Mesothelial cell of epicardium (in vitro differentiated cells): ENCODE measurements at regions not wholly inside any gene's neighbourhood (a gene's known extent, or its start where the extent isn't known, plus 50 kb on each side); places are given as distances from the start of the nearest gene placed in this dataset.
A peak's percentile ranks its signal among the peaks of the same experiment; 100 is the strongest.

Experiments used
- DNase-seq, 2 experiments: peaks; one replicate each; pipeline ENCODE4 v3.0.0; 2021; ENCODE audit warnings: low spot score in 2 of 2; ENCODE audit not compliant: unreplicated experiment in 2 of 2
- H3K27ac Mint-ChIP-seq: 2 replicates; pipeline ENCODE4 v1.8.0; 2021; ENCODE audit warnings: mixed read lengths
- H3K27me3 Mint-ChIP-seq: 2 replicates; pipeline ENCODE4 v1.8.0; 2021; ENCODE audit warnings: low read depth, mixed read lengths
- H3K36me3 Mint-ChIP-seq: 2 replicates; pipeline ENCODE4 v1.8.0; 2021; ENCODE audit warnings: mixed read lengths
- H3K4me1 Mint-ChIP-seq: 2 replicates; pipeline ENCODE4 v1.8.0; 2021; ENCODE audit warnings: mixed read lengths
- H3K4me3 Mint-ChIP-seq: 2 replicates; pipeline ENCODE4 v1.8.0; 2021; ENCODE audit warnings: mild to moderate bottlenecking, moderate library complexity, mixed read lengths
- H3K9me3 Mint-ChIP-seq: 2 replicates; pipeline ENCODE4 v1.8.0; 2021; ENCODE audit warnings: mixed read lengths
- TF ChIP-seq, protein P1 (sequence below): fragments of 200-600 bp; sonication (generic); IDR thresholded peaks from one replicate; pipeline ENCODE4 v1.5.0; 2021; ENCODE audit warnings: antibody characterized with exemption; ENCODE audit not compliant: unreplicated experiment

DNA sequence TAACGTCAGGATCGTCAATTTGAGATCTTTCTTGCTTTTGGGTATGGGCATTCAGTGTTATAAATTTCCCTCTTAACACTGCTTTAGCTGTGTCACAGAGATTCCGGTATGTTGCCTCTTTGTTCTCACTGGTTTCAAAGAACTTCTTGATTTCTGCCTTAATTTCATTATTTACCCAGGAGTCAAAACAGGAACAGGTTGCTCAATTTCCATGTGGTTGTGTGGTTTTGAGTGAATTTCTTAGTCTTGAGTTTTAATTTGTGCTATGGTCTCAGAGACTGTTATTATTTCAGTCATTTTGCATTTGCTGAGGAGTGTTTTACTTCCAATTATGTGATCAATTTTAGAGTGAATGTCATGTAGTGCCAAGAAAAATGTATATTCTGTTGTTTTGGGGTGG, 153.1 kb downstream of the PCDH17 start:
- H3K27ac Mint-ChIP-seq: no peak overlapping the region
- H3K36me3 Mint-ChIP-seq: no peaks in the 10 kb centered on the region
- H3K4me3 Mint-ChIP-seq: no peak overlapping the region
- TF ChIP-seq, protein P1, sequence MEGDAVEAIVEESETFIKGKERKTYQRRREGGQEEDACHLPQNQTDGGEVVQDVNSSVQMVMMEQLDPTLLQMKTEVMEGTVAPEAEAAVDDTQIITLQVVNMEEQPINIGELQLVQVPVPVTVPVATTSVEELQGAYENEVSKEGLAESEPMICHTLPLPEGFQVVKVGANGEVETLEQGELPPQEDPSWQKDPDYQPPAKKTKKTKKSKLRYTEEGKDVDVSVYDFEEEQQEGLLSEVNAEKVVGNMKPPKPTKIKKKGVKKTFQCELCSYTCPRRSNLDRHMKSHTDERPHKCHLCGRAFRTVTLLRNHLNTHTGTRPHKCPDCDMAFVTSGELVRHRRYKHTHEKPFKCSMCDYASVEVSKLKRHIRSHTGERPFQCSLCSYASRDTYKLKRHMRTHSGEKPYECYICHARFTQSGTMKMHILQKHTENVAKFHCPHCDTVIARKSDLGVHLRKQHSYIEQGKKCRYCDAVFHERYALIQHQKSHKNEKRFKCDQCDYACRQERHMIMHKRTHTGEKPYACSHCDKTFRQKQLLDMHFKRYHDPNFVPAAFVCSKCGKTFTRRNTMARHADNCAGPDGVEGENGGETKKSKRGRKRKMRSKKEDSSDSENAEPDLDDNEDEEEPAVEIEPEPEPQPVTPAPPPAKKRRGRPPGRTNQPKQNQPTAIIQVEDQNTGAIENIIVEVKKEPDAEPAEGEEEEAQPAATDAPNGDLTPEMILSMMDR: no peak
- DNase-seq: no peak
- no peaks in the 10 kb centered on the region for H3K27me3 Mint-ChIP-seq
- H3K4me1 Mint-ChIP-seq: no peaks in the 10 kb centered on the region
- H3K9me3 Mint-ChIP-seq: peaks cover 17% of the 10 kb centered on the region

DNA sequence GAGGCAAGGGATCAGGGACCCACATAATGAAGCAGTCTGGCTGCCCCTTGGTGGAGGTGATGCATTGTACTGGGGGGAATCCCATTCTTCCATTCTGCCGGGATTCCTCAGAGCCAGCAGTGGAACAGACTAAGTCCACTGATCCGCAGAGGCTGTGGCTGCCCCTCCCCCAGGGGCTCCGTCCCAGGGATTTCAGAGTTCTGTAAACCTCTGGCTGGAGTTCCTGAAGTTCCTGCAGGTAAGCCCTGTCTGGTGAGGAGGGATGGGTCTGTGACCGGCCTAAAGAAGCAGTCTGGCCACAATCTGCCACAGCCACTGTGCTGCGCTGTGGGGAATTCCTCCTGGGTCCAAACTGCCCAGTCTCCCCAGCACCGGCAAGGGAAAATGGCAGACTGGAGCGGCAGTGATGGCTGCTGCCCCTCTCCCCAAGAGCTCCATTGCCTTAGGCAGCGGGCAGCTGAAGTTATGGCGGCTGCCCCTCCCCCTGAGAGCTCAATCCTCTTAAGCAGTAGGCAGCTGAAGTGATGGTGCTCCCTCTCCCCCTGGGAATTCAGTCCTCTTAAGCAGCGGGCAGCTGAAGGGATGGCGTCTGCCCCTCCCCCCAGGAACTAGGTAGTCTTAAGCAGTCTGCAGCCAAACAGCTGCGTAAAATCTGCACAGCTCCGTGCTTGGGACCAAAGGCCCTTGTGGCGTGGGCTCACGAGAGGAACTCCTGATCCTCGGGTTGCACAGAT, 155.7 kb downstream of the PCDH17 start:
- Mint-ChIP-seq H3K4me3 (no peak overlapping the region), H3K9me3 (peaks cover 17% of the 10 kb centered on the region), H3K4me1 (no peaks in the 10 kb centered on the region), H3K36me3 (no peaks in the 10 kb centered on the region), H3K27ac (no peak overlapping the region), H3K27me3 (no peaks in the 10 kb centered on the region)
- DNase-seq: no peak
- TF ChIP-seq, protein P1: no peak

DNA sequence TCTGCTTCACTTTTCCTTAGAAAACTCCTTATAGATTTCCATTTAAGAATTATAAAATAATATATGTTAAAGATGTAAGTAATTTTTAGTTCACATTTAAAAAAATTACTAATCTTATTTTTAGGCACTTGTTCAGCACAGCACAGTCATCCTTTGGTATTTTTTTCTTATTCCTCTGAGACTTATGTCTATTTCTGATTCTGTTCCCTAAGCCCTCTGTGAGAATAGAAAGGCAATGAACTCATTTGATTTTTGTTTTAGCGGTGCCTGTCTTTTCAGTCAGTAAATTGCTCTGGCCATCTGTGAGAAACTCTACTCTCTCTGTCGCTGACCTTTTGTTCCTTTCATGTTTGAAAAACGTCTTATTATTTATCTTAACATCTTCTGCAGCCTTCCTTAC, 168.1 kb downstream of the PCDH17 start:
- no peaks in the 10 kb centered on the region for H3K27me3 Mint-ChIP-seq
- no peak overlapping the region for H3K4me3 Mint-ChIP-seq
- H3K36me3 Mint-ChIP-seq: no peaks in the 10 kb centered on the region
- H3K9me3 Mint-ChIP-seq: no peaks in the 10 kb centered on the region
- TF ChIP-seq, protein P1: no peak
- H3K27ac Mint-ChIP-seq: no peak overlapping the region
- no peaks in the 10 kb centered on the region for H3K4me1 Mint-ChIP-seq
- DNase-seq: no peak

DNA sequence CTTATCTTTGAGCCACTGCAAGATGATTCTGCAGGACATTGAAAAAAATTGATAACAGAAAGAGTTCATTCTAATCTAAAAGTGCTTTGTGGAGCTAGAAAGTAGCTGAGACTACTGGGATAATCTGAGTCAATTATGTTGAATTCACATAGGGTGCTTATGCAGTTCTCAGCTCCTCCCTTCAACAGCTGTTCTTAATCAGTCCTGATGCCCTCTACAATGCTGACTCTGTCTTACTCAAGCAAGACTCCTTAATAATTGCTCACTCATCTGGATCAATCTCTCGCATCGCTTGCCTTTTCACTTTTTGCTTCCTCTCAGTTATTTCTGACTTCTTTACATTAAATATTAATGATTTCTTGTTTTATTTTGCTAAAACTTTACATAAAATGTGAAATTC, 182.1 kb downstream of the PCDH17 start:
- Mint-ChIP-seq H3K27me3 (no peaks in the 10 kb centered on the region), H3K4me1 (no peaks in the 10 kb centered on the region), H3K36me3 (no peaks in the 10 kb centered on the region), H3K9me3 (peaks cover 29% of the 10 kb centered on the region), H3K27ac (peak overlapping the region; percentile 30), H3K4me3 (no peak overlapping the region)
- TF ChIP-seq, protein P1: no peak
- DNase-seq: no peak

DNA sequence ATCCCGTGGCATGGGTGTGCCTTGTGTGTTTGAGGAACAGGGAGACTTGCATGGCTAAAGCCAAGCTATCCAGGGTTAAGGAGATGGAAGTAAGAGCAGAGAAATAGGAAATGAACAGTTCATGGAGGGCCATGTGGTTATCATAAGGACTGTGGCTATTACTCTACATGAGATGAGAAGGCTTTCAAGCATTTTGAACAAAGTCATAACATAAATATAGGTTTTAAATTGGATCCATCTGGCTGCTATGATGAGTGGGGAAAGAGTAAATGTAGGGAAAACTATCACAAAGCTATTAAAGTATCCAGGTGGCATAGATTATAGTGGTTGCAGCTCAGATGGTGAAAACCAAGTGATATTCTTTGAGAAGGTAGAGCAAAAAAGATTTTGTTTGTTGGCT, 184.1 kb downstream of the PCDH17 start:
- Mint-ChIP-seq H3K9me3 (peaks cover 21% of the 10 kb centered on the region), H3K4me1 (no peaks in the 10 kb centered on the region), H3K27ac (no peak overlapping the region), H3K27me3 (no peaks in the 10 kb centered on the region), H3K36me3 (no peaks in the 10 kb centered on the region), H3K4me3 (no peak overlapping the region)
- DNase-seq: no peak
- TF ChIP-seq, protein P1: no peak

DNA sequence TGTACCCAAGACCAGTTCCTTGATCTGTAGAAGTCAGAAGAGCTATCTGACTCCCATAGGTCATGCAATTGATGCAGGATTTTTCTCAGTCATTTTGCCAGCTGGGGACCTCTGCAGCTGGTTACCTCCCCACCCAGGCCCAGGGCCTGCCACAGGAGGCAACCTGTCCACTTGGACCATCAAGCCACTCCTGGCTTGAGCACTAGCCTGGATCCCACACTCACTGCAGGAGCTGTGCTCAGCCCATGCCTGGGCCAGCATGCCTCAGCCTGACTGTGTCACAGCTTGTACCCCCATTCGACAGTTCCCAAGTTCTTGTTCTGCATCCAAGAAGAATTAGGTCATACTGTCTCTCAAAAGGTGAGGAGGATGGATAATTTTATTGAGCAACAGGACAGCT, 189.4 kb downstream of the PCDH17 start:
- TF ChIP-seq, protein P1: no peak

More for the DNA sequence above, 189.4 kb downstream of the PCDH17 start:
- no peaks in the 10 kb centered on the region for H3K27me3 Mint-ChIP-seq
- peaks cover 14% of the 10 kb centered on the region for H3K4me1 Mint-ChIP-seq
- DNase-seq: no peak
- no peaks in the 10 kb centered on the region for H3K36me3 Mint-ChIP-seq
- H3K9me3 Mint-ChIP-seq: peaks cover 4% of the 10 kb centered on the region
- no peak overlapping the region for H3K4me3 Mint-ChIP-seq
- H3K27ac Mint-ChIP-seq: no peak overlapping the region
